ENCODE measurements at regions not wholly inside any gene's neighbourhood (a gene's known extent, or its start where the extent isn't known, plus 50 kb on each side); places are given as distances from the start of the nearest gene placed in this dataset.

DNA sequence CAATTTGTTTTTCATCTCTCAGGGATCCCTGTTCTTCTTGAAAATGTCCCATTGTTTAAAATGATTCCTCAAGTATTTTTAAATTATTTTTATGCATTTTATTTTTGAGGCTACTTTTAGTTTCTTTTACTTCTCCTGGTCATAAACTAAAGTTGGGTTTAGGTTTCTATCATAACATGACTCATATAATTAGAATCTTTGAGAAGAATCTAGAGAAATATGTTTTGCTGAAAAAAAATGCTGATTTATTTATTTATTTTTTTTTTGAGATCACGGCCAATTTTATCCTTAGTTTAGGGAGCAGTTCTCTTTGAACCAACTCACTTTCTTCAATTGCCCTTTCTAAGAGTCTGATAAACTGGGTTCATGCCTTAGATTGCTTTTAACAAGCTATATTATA, 1157.1 kb downstream of the BCL11B start:
- TF ChIP-seq, protein P1, sequence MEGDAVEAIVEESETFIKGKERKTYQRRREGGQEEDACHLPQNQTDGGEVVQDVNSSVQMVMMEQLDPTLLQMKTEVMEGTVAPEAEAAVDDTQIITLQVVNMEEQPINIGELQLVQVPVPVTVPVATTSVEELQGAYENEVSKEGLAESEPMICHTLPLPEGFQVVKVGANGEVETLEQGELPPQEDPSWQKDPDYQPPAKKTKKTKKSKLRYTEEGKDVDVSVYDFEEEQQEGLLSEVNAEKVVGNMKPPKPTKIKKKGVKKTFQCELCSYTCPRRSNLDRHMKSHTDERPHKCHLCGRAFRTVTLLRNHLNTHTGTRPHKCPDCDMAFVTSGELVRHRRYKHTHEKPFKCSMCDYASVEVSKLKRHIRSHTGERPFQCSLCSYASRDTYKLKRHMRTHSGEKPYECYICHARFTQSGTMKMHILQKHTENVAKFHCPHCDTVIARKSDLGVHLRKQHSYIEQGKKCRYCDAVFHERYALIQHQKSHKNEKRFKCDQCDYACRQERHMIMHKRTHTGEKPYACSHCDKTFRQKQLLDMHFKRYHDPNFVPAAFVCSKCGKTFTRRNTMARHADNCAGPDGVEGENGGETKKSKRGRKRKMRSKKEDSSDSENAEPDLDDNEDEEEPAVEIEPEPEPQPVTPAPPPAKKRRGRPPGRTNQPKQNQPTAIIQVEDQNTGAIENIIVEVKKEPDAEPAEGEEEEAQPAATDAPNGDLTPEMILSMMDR (IDR thresholded peaks at IDR 0.05) = no peak
- no peak for TF ChIP-seq POLR2A (IDR thresholded peaks at IDR 0.05)
- TF ChIP-seq POLR2AphosphoS5 (IDR thresholded peaks at IDR 0.05) = no peak

All from prostate gland (tissue), 2 donors.